ENCODE measurements at regions not wholly inside any gene's neighbourhood (a gene's known extent, or its start where the extent isn't known, plus 50 kb on each side); places are given as distances from the start of the nearest gene placed in this dataset.

GRCh38 chr3:135878501-135878900, 87.0 kb upstream of the PPP2R3A start:
- no peak for DNase-seq

- no peak for DNase-seq
Observed at GRCh38 chr3:135885885-135886284, 79.6 kb upstream of the PPP2R3A start.

GRCh38 chr3:135887220-135887619, 78.3 kb upstream of the PPP2R3A start:
- no peak for DNase-seq

- no peak for DNase-seq
Observed at GRCh38 chr3:135889443-135889842, 76.1 kb upstream of the PPP2R3A start.

GRCh38 chr3:135891121-135891520, 74.4 kb upstream of the PPP2R3A start:
- no peak for DNase-seq

GRCh38 chr3:135895106-135895733, 70.3 kb upstream of the PPP2R3A start:
- DNase-seq: peak; percentile 0

- no peak for DNase-seq
Observed at GRCh38 chr3:135895734-135896121, 69.8 kb upstream of the PPP2R3A start.

GRCh38 chr3:135896613-135897012, 68.9 kb upstream of the PPP2R3A start:
- no peak for DNase-seq

- no peak for DNase-seq
Observed at GRCh38 chr3:135897715-135898114, 67.8 kb upstream of the PPP2R3A start.

GRCh38 chr3:135898774-135899173, 66.8 kb upstream of the PPP2R3A start:
- no peak for DNase-seq

GRCh38 chr3:135905058-135905724, 60.3 kb upstream of the PPP2R3A start:
- DNase-seq: no peak

- no peak for DNase-seq
Observed at GRCh38 chr3:135907422-135908165, 57.9 kb upstream of the PPP2R3A start.

GRCh38 chr3:135908225-135908624, 57.3 kb upstream of the PPP2R3A start:
- DNase-seq: no peak

GRCh38 chr3:135908737-135909136, 56.8 kb upstream of the PPP2R3A start:
- DNase-seq: no peak

- no peak for DNase-seq
Observed at GRCh38 chr3:135911110-135911509, 54.4 kb upstream of the PPP2R3A start.

GRCh38 chr3:135915206-135915605, 50.3 kb upstream of the PPP2R3A start:
- no peak for DNase-seq

Measured in effector CD8-positive, alpha-beta T cell (primary cell).